ENCODE measurements at regions not wholly inside any gene's neighbourhood (a gene's known extent, or its start where the extent isn't known, plus 50 kb on each side); places are given as distances from the start of the nearest gene placed in this dataset.

DNA sequence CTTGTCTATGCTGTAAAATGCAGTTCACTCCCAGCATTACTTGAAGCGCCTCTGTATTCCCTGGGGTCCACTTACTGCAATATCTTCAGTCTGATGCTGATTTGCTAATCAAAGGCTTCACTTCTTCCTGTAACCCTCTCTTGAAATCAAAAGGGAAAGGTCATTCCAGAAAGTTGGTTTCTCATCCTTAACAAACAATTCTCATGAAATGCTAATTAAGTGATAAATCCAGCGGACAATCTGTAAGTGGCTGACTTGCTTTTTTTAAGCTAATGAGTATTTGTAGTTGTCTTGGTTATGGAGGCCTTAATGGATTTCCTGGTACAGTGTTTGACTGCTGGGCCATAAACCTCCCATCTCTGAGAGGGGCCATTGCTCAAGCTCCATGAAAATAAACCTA, 499.6 kb upstream of the HS6ST1 start:
- H3K4me3 ChIP-seq: no peak overlapping the region
- no peak overlapping the region for H3K27ac ChIP-seq
- no peaks in the 10 kb centered on the region for H3K4me1 ChIP-seq

DNA sequence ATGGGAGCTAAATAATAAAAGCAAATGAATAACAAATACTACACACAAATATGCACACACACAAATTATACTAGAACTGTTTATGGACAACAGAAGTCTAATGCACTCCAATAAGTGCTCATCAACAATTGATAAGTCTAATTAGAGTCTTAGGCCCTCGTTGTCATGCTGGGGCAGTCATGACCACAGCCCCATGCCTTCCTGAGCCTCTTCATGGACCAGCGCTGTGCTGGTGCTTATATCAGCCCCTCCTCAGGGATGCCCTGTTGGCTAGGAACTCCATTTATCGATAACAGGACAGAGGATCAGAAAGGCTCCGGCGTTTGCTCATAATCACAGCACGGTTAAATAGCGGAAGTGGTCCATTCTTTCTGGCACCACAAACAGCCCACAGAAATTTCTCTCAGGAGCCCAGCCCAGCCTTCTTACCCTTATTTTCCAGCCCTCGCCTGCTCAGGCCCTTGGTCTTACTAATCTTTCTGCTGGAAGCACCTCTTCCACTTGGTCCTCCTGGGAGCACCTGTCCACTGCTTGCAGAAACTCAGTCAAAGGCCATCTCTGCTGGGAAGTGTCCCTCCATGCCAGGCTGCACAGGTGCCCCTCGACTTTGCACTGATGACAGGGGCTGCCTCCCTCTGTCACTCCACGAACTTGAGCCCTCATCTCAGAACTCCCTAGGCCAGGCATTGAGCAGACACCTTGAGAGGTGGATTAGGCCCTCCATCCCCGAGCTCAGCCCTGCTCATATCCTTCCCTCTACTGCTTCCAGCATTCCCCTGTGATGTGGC, 500.2 kb upstream of the HS6ST1 start:
- no peak for DNase-seq (ENCODE audit: low spot score in 2 of 2)

More for the DNA sequence above, 499.6 kb upstream of the HS6ST1 start:
- no peak for DNase-seq (ENCODE audit: low spot score in 2 of 2)
- TF ChIP-seq POLR2A (IDR thresholded peaks at IDR 0.05) (no peak), EP300 (IDR thresholded peaks at IDR 0.05) (no peak)
- TF ChIP-seq, protein P1, sequence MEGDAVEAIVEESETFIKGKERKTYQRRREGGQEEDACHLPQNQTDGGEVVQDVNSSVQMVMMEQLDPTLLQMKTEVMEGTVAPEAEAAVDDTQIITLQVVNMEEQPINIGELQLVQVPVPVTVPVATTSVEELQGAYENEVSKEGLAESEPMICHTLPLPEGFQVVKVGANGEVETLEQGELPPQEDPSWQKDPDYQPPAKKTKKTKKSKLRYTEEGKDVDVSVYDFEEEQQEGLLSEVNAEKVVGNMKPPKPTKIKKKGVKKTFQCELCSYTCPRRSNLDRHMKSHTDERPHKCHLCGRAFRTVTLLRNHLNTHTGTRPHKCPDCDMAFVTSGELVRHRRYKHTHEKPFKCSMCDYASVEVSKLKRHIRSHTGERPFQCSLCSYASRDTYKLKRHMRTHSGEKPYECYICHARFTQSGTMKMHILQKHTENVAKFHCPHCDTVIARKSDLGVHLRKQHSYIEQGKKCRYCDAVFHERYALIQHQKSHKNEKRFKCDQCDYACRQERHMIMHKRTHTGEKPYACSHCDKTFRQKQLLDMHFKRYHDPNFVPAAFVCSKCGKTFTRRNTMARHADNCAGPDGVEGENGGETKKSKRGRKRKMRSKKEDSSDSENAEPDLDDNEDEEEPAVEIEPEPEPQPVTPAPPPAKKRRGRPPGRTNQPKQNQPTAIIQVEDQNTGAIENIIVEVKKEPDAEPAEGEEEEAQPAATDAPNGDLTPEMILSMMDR (IDR thresholded peaks at IDR 0.05): no peak
- Histone ChIP-seq H3K9me3 (no peaks in the 10 kb centered on the region), H3K27me3 (no peaks in the 10 kb centered on the region), H3K36me3 (no peaks in the 10 kb centered on the region)
- 69 to 77% methylated on average over 2 of the region's 2 CpGs for WGBS, 2 donors

DNA sequence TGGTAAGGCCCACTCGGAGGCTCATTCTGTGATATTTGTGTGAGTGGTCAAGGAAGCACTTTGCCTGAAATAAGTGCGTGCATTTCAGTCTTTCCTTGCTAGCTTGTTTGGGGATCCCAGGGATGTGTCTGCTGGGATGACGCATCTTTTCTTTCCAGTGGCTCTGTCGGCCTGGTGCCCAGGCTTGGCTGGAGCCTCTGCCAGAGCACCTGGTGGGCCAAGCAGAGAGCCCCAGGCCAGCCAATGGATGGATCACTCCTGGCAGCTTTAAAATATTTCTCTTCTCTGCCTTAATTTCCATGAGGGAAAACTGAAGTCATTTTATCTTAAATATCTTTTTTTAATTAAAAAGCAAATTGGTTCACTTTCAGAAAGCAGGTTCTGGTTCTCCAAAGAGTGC, 501.8 kb upstream of the HS6ST1 start:
- Histone ChIP-seq H3K4me3 (no peak overlapping the region), H3K4me1 (no peaks in the 10 kb centered on the region), H3K27me3 (no peaks in the 10 kb centered on the region), H3K9me3 (no peaks in the 10 kb centered on the region), H3K36me3 (no peaks in the 10 kb centered on the region), H3K27ac (no peak overlapping the region)
- TF ChIP-seq, protein P1 (IDR thresholded peaks at IDR 0.05): no peak
- no peak for TF ChIP-seq POLR2A (IDR thresholded peaks at IDR 0.05)
- no peak for TF ChIP-seq EP300 (IDR thresholded peaks at IDR 0.05)
- 89 to 95% methylated on average over 4 of the region's 4 CpGs for WGBS, 2 donors
- no peak for DNase-seq (ENCODE audit: low spot score in 2 of 2)

More for the DNA sequence above, 500.2 kb upstream of the HS6ST1 start:
- Histone ChIP-seq H3K27ac (no peak overlapping the region), H3K4me3 (no peak overlapping the region), H3K4me1 (no peaks in the 10 kb centered on the region), H3K27me3 (no peaks in the 10 kb centered on the region), H3K36me3 (no peaks in the 10 kb centered on the region), H3K9me3 (no peaks in the 10 kb centered on the region)
- TF ChIP-seq EP300 (IDR thresholded peaks at IDR 0.05) (no peak), POLR2A (IDR thresholded peaks at IDR 0.05) (no peak)
- TF ChIP-seq, protein P1 (IDR thresholded peaks at IDR 0.05): no peak
- WGBS, 2 donors: 89 to 92% methylated on average over 11 of the region's 11 CpGs

DNA sequence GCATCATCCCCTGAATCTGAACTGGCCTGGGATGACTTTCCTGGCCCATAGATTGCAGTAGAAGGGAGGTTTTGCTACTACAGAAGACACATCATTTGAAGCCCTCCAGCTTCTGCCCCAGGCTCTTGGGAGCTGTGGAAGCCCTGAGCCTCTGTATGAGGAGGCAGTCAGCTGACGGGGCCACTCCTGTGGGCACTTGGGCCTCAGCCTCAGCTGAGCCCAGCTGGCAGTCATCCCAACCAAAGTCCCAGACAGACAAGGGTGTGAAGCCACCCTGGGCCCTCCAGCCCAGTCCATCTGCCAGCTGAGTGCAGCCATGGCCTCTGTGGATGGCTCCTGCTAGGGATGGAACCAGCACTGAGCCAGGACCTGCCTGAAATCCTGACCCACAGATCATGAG, 502.3 kb upstream of the HS6ST1 start:
- Histone ChIP-seq H3K27me3 (no peaks in the 10 kb centered on the region), H3K4me1 (no peaks in the 10 kb centered on the region), H3K9me3 (no peaks in the 10 kb centered on the region), H3K27ac (no peak overlapping the region), H3K4me3 (no peak overlapping the region), H3K36me3 (no peaks in the 10 kb centered on the region)
- WGBS, 2 donors: 50 to 100% methylated on average over 1 of the region's 1 CpG
- TF ChIP-seq, protein P1 (IDR thresholded peaks at IDR 0.05): no peak
- TF ChIP-seq POLR2A (IDR thresholded peaks at IDR 0.05) (no peak), EP300 (IDR thresholded peaks at IDR 0.05) (no peak)
- no peak for DNase-seq (ENCODE audit: low spot score in 2 of 2)

DNA sequence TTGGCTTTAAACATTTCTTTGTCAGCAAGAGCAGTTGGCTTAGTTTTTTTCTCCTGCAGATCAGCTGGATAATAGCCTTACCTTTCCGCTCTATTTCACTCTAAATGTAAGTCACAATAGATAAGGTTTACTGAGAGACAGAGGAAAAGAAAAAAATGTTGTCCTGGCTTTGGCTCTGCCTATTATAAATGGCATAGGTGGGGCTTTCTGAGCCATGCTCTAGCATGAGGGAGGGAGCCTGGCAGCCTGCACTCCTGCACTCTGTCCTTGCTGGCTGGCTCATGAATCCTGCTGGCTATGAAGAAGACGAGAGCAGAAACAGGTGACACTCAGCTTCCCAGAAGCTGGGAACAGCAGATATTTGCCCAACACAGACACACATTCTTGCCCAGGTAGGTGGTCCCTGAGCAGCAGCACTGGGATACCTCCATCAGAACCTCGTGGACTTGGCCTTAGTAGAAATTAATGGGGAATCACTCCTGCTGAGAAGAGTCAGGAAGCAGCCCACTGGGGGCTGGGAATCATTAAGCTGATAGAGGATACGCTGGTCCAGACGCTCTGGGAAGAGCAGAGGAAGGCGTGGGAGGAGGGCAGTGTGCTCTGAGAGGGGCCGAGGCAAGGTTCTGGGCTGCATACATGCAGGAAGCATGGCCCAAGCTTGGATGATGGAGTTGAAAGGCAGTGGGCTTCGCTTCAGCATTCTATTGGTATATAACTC, 514.4 kb upstream of the HS6ST1 start:
- no peak overlapping the region for H3K4me3 ChIP-seq
- no peak for DNase-seq (ENCODE audit: low spot score in 2 of 2)
- peaks cover 0 to 4% (median 0%) of the 10 kb centered on the region in 4 donors for H3K9me3 ChIP-seq
- no peaks in the 10 kb centered on the region for H3K27me3 ChIP-seq
- no peak overlapping the region for H3K27ac ChIP-seq
- H3K36me3 ChIP-seq: no peaks in the 10 kb centered on the region
- 34 to 38% methylated on average over 8 of the region's 8 CpGs for WGBS, 2 donors
- no peaks in the 10 kb centered on the region for H3K4me1 ChIP-seq
- TF ChIP-seq, protein P1 (IDR thresholded peaks at IDR 0.05): no peak
- TF ChIP-seq POLR2A (IDR thresholded peaks at IDR 0.05): no peak
